IgD-negative memory B cell (primary cell): ENCODE measurements at regions not wholly inside any gene's neighbourhood (a gene's known extent, or its start where the extent isn't known, plus 50 kb on each side); places are given as distances from the start of the nearest gene placed in this dataset.
A peak's percentile ranks its signal among the peaks of the same experiment; 100 is the strongest.
"Not testable (repeated sequence)": the region's sequence is repeated elsewhere in the genome, so short reads cannot be mapped to it uniquely, and the experiment has no call there.

ENCODE experiments used
- H3K27ac Mint-ChIP-seq, 3 donors: one replicate each; pipeline ENCODE4 v1.8.0; 2020 to 2022; ENCODE audit warnings: mild to moderate bottlenecking in 3 of 3, mixed read lengths in 3 of 3, moderate library complexity in 1 of 3
- H3K27me3 Mint-ChIP-seq: one replicate; pipeline ENCODE4 v1.8.0; 2021; ENCODE audit warnings: mixed read lengths
- H3K36me3 Mint-ChIP-seq: one replicate; pipeline ENCODE4 v1.8.0; 2020; ENCODE audit warnings: mild to moderate bottlenecking, mixed read lengths
- H3K4me1 Mint-ChIP-seq, 3 donors: one replicate each; pipeline ENCODE4 v1.8.0; 2020 to 2022; ENCODE audit warnings: mixed read lengths in 3 of 3, mild to moderate bottlenecking in 1 of 3
- H3K4me3 Mint-ChIP-seq, 4 donors: one replicate each; pipeline ENCODE4 v1.8.0; 2020 to 2022; ENCODE audit warnings: mild to moderate bottlenecking in 4 of 4, mixed read lengths in 4 of 4, moderate library complexity in 3 of 4
- H3K9me3 Mint-ChIP-seq, 3 donors: one replicate each; pipeline ENCODE4 v1.8.0; 2020 to 2021; ENCODE audit warnings: mixed read lengths in 3 of 3, mild to moderate bottlenecking in 1 of 3

GRCh38 chr5:92265804-92266203, 882.7 kb upstream of the ARRDC3 start:
- peaks cover 1% of the 10 kb centered on the region for H3K36me3 Mint-ChIP-seq
- no peak overlapping the region for H3K4me3 Mint-ChIP-seq
- H3K9me3 Mint-ChIP-seq = peaks cover 0 to 13% (median 3%) of the 10 kb centered on the region in 3 donors

GRCh38 chr5:92255605-92256004, 872.5 kb upstream of the ARRDC3 start:
- H3K27ac Mint-ChIP-seq, H3K27me3 Mint-ChIP-seq, H3K4me3 Mint-ChIP-seq, H3K4me1 Mint-ChIP-seq, H3K9me3 Mint-ChIP-seq, H3K36me3 Mint-ChIP-seq: not testable (repeated sequence)

More at GRCh38 chr5:92265804-92266203, 882.7 kb upstream of the ARRDC3 start:
- Mint-ChIP-seq H3K4me1 (no peaks in the 10 kb centered on the region), H3K27me3 (no peaks in the 10 kb centered on the region), H3K27ac (no peak overlapping the region)

GRCh38 chr5:92248518-92248917, 865.4 kb upstream of the ARRDC3 start:
- H3K9me3 Mint-ChIP-seq = peaks cover 0 to 2% (median 0%) of the 10 kb centered on the region in 3 donors
- no peak overlapping the region for H3K27ac Mint-ChIP-seq
- no peak overlapping the region for H3K4me3 Mint-ChIP-seq
- no peaks in the 10 kb centered on the region for H3K27me3 Mint-ChIP-seq
- H3K4me1 Mint-ChIP-seq = no peaks in the 10 kb centered on the region
- no peaks in the 10 kb centered on the region for H3K36me3 Mint-ChIP-seq

GRCh38 chr5:92242170-92242569, 859.1 kb upstream of the ARRDC3 start:
- no peaks in the 10 kb centered on the region for H3K4me1 Mint-ChIP-seq
- H3K4me3 Mint-ChIP-seq = no peak overlapping the region
- H3K9me3 Mint-ChIP-seq = peaks cover 0 to 4% (median 2%) of the 10 kb centered on the region in 3 donors
- H3K27me3 Mint-ChIP-seq = no peaks in the 10 kb centered on the region
- no peak overlapping the region for H3K27ac Mint-ChIP-seq
- no peaks in the 10 kb centered on the region for H3K36me3 Mint-ChIP-seq

GRCh38 chr5:92237896-92238295, 854.8 kb upstream of the ARRDC3 start:
- H3K4me1 Mint-ChIP-seq = no peaks in the 10 kb centered on the region
- no peaks in the 10 kb centered on the region for H3K27me3 Mint-ChIP-seq
- no peak overlapping the region for H3K4me3 Mint-ChIP-seq
- no peaks in the 10 kb centered on the region for H3K36me3 Mint-ChIP-seq
- peak overlapping the region in 1 of 3 donors; percentile 39 for H3K27ac Mint-ChIP-seq
- peaks cover 2 to 6% (median 4%) of the 10 kb centered on the region in 3 donors for H3K9me3 Mint-ChIP-seq

GRCh38 chr5:92222449-92222848, 839.3 kb upstream of the ARRDC3 start:
- Mint-ChIP-seq H3K36me3 (no peaks in the 10 kb centered on the region), H3K27ac (no peak overlapping the region), H3K4me3 (no peak overlapping the region), H3K9me3 (peaks cover 7 to 28% (median 11%) of the 10 kb centered on the region in 3 donors), H3K27me3 (no peaks in the 10 kb centered on the region), H3K4me1 (no peaks in the 10 kb centered on the region)

- not testable (repeated sequence) for H3K27me3 Mint-ChIP-seq, H3K27ac Mint-ChIP-seq, H3K4me1 Mint-ChIP-seq, H3K36me3 Mint-ChIP-seq, H3K4me3 Mint-ChIP-seq
- peaks cover 0 to 22% (median 6%) of the 10 kb centered on the region in 3 donors for H3K9me3 Mint-ChIP-seq
Measured at GRCh38 chr5:92216852-92217251, 833.7 kb upstream of the ARRDC3 start.

GRCh38 chr5:92215116-92215515, 832.0 kb upstream of the ARRDC3 start:
- Mint-ChIP-seq H3K4me1 (peaks cover 0 to 1% (median 0%) of the 10 kb centered on the region in 3 donors), H3K27me3 (no peaks in the 10 kb centered on the region), H3K36me3 (no peaks in the 10 kb centered on the region), H3K9me3 (peaks cover 0 to 18% (median 5%) of the 10 kb centered on the region in 3 donors), H3K27ac (no peak overlapping the region), H3K4me3 (no peak overlapping the region)

- H3K9me3 Mint-ChIP-seq = peaks cover 2 to 11% (median 4%) of the 10 kb centered on the region in 3 donors
- H3K27ac Mint-ChIP-seq = no peak overlapping the region
- H3K4me3 Mint-ChIP-seq = no peak overlapping the region
- no peaks in the 10 kb centered on the region for H3K36me3 Mint-ChIP-seq
- no peaks in the 10 kb centered on the region for H3K4me1 Mint-ChIP-seq
- H3K27me3 Mint-ChIP-seq = no peaks in the 10 kb centered on the region
Measured at GRCh38 chr5:92208265-92208664, 825.1 kb upstream of the ARRDC3 start.

- H3K36me3 Mint-ChIP-seq = no peaks in the 10 kb centered on the region
- no peak overlapping the region for H3K27ac Mint-ChIP-seq
- no peaks in the 10 kb centered on the region for H3K4me1 Mint-ChIP-seq
- peaks cover 2 to 11% (median 4%) of the 10 kb centered on the region in 3 donors for H3K9me3 Mint-ChIP-seq
- H3K27me3 Mint-ChIP-seq = no peaks in the 10 kb centered on the region
- H3K4me3 Mint-ChIP-seq = no peak overlapping the region
Measured at GRCh38 chr5:92207151-92207550, 824.0 kb upstream of the ARRDC3 start.

- no peaks in the 10 kb centered on the region for H3K36me3 Mint-ChIP-seq
- H3K4me3 Mint-ChIP-seq = no peak overlapping the region
- H3K9me3 Mint-ChIP-seq = peaks cover 2 to 11% (median 4%) of the 10 kb centered on the region in 3 donors
- H3K4me1 Mint-ChIP-seq = no peaks in the 10 kb centered on the region
- no peak overlapping the region for H3K27ac Mint-ChIP-seq
- H3K27me3 Mint-ChIP-seq = no peaks in the 10 kb centered on the region
Measured at GRCh38 chr5:92206681-92207080, 823.6 kb upstream of the ARRDC3 start.

- H3K27ac Mint-ChIP-seq, H3K4me3 Mint-ChIP-seq, H3K4me1 Mint-ChIP-seq, H3K36me3 Mint-ChIP-seq, H3K27me3 Mint-ChIP-seq, H3K9me3 Mint-ChIP-seq: not testable (repeated sequence)
Measured at GRCh38 chr5:92199035-92199434, 815.9 kb upstream of the ARRDC3 start.

- Mint-ChIP-seq H3K4me1 (no peaks in the 10 kb centered on the region), H3K27ac (no peak overlapping the region), H3K27me3 (no peaks in the 10 kb centered on the region), H3K4me3 (no peak overlapping the region), H3K36me3 (no peaks in the 10 kb centered on the region), H3K9me3 (peaks cover 0 to 10% (median 0%) of the 10 kb centered on the region in 3 donors)
Measured at GRCh38 chr5:92181656-92182055, 798.5 kb upstream of the ARRDC3 start.

GRCh38 chr5:92180391-92180790, 797.3 kb upstream of the ARRDC3 start:
- H3K9me3 Mint-ChIP-seq = peaks cover 0 to 7% (median 0%) of the 10 kb centered on the region in 3 donors
- H3K27me3 Mint-ChIP-seq = no peaks in the 10 kb centered on the region
- no peak overlapping the region for H3K4me3 Mint-ChIP-seq
- H3K4me1 Mint-ChIP-seq = no peaks in the 10 kb centered on the region
- no peaks in the 10 kb centered on the region for H3K36me3 Mint-ChIP-seq
- no peak overlapping the region for H3K27ac Mint-ChIP-seq

- Mint-ChIP-seq H3K27ac (no peak overlapping the region), H3K4me1 (no peaks in the 10 kb centered on the region), H3K9me3 (peaks cover 0 to 7% (median 0%) of the 10 kb centered on the region in 3 donors), H3K4me3 (no peak overlapping the region), H3K27me3 (no peaks in the 10 kb centered on the region), H3K36me3 (no peaks in the 10 kb centered on the region)
Measured at GRCh38 chr5:92179651-92180050, 796.5 kb upstream of the ARRDC3 start.

- H3K9me3 Mint-ChIP-seq = peaks cover 0 to 3% (median 0%) of the 10 kb centered on the region in 3 donors
- no peaks in the 10 kb centered on the region for H3K27me3 Mint-ChIP-seq
- no peak overlapping the region for H3K27ac Mint-ChIP-seq
- no peak overlapping the region for H3K4me3 Mint-ChIP-seq
- no peaks in the 10 kb centered on the region for H3K4me1 Mint-ChIP-seq
- no peaks in the 10 kb centered on the region for H3K36me3 Mint-ChIP-seq
Measured at GRCh38 chr5:92177926-92178487, 794.9 kb upstream of the ARRDC3 start.
